Sigmoid colon (tissue), 6 donors: ENCODE measurements at regions not wholly inside any gene's neighbourhood (a gene's known extent, or its start where the extent isn't known, plus 50 kb on each side); places are given as distances from the start of the nearest gene placed in this dataset.
A peak's percentile ranks its signal among the peaks of the same experiment; 100 is the strongest.

Experiments
- DNase-seq: peaks from one replicate; pipeline ENCODE4 v3.0.0-alpha.2; 2019
- H3K27ac ChIP-seq, 4 donors: fragments of 200-600 bp; sonication (generic); one replicate each; pipeline ENCODE4 v1.5.1; 2016 to 2019; ENCODE audit warnings: mild to moderate bottlenecking in 1 of 4
- H3K27me3 ChIP-seq, 3 donors: fragments of 200-600 bp; sonication (generic); one replicate each; pipeline ENCODE4 v1.5.1; 2019; ENCODE audit warnings: mild to moderate bottlenecking in 1 of 3
- H3K36me3 ChIP-seq, 4 donors: fragments of 200-600 bp; sonication (generic); one replicate each; pipeline ENCODE4 v1.5.1; 2016 to 2019
- H3K4me1 ChIP-seq, 4 donors: fragments of 200-600 bp; sonication (generic); one replicate each; pipeline ENCODE4 v1.5.1; 2017 to 2019
- H3K4me3 ChIP-seq, 4 donors: fragments of 200-600 bp; sonication (generic); one replicate each; pipeline ENCODE4 v1.5.1; 2017 to 2019; ENCODE audit warnings: mild to moderate bottlenecking in 2 of 4, moderate library complexity in 1 of 4
- H3K9me3 ChIP-seq, 4 donors: fragments of 200-600 bp in 3 of 4; sonication (generic) in 3 of 4; one replicate each; pipeline versions ENCODE4 v1.5.1 to v1.6.1; 2013 to 2019
- CTCF ChIP-seq, 4 experiments: fragments of 450-650 bp in 3 of 4; fragments of 200-600 bp in 1 of 4; IDR thresholded peaks; one replicate each; pipeline ENCODE4 v1.5.1; 2016 to 2019; ENCODE audit warnings: antibody characterized with exemption in 4 of 4, mild to moderate bottlenecking in 3 of 4, moderate library complexity in 2 of 4
- EP300 ChIP-seq, 4 donors: sonication (generic); formaldehyde crosslinking; IDR thresholded peaks; one replicate each; pipeline ENCODE4 v1.6.1; 2017; ENCODE audit warnings: antibody characterized with exemption in 4 of 4
- POLR2A ChIP-seq, 2 donors: fragments of 450-650 bp; IDR thresholded peaks; one replicate each; pipeline ENCODE4 v1.6.1; 2016; ENCODE audit warnings: antibody characterized with exemption in 2 of 2, mild to moderate bottlenecking in 2 of 2, moderate library complexity in 2 of 2
- POLR2AphosphoS5 ChIP-seq, 4 donors: sonication (generic); formaldehyde crosslinking; IDR thresholded peaks; one replicate each; pipeline ENCODE4 v1.6.1; 2017; ENCODE audit warnings: antibody characterized with exemption in 4 of 4
- WGBS, 2 donors: extraction: QIAGEN DNeasy Blood & Tissue Kit; methylation state at CpG; one replicate each; pipeline ENCODE4 v1.1.7; 2013; 5-methylcytosine and 5-hydroxymethylcytosine counted together
- intact Hi-C: fragments of 100-400 bp; cut with DNase I; formaldehyde crosslinking; loops from one replicate; pipeline ENCODE4 v1.15.1; 2023
- donor health status: healthy with polysubstance abuse.
- donor health status: healthy.

GRCh38 chr4:128521648-128522111, 234.1 kb upstream of the PGRMC2 start:
- DNase-seq = no peak
- Histone ChIP-seq H3K36me3 (no peaks in the 10 kb centered on the region), H3K4me1 (peaks cover 0 to 48% (median 26%) of the 10 kb centered on the region in 4 donors), H3K27ac (peak overlapping the region in 1 of 4 donors; percentile 6), H3K9me3 (no peaks in the 10 kb centered on the region), H3K4me3 (no peak overlapping the region), H3K27me3 (no peaks in the 10 kb centered on the region)
- no peak for TF ChIP-seq POLR2AphosphoS5 (IDR thresholded peaks at IDR 0.05)
- no peak for TF ChIP-seq POLR2A (IDR thresholded peaks at IDR 0.05)
- WGBS, 2 donors = 64 to 79% methylated on average over 4 of the region's 4 CpGs
- intact Hi-C loops = no loop called here

- 74 to 86% methylated on average over 2 of the region's 2 CpGs for WGBS, 2 donors
- no peaks in the 10 kb centered on the region for H3K9me3 ChIP-seq
- TF ChIP-seq EP300 (IDR thresholded peaks at IDR 0.05) = no peak
- peak overlapping the region in 1 of 4 donors; percentile 6 for H3K27ac ChIP-seq
- intact Hi-C loops = no loop called here
- H3K4me3 ChIP-seq = no peak overlapping the region
- peaks cover 0 to 50% (median 26%) of the 10 kb centered on the region in 4 donors for H3K4me1 ChIP-seq
- H3K27me3 ChIP-seq = no peaks in the 10 kb centered on the region
- DNase-seq = no peak
- H3K36me3 ChIP-seq = no peaks in the 10 kb centered on the region
Measured at GRCh38 chr4:128521156-128521555, 233.5 kb upstream of the PGRMC2 start.

- WGBS, 2 donors = 82 to 87% methylated on average over 7 of the region's 7 CpGs
- Histone ChIP-seq H3K4me1 (peaks cover 0 to 32% (median 19%) of the 10 kb centered on the region in 4 donors), H3K36me3 (no peaks in the 10 kb centered on the region), H3K9me3 (no peaks in the 10 kb centered on the region), H3K27me3 (no peaks in the 10 kb centered on the region), H3K27ac (peak overlapping the region in 1 of 4 donors; percentile 34), H3K4me3 (no peak overlapping the region)
- TF ChIP-seq POLR2AphosphoS5 (IDR thresholded peaks at IDR 0.05) (no peak), EP300 (IDR thresholded peaks at IDR 0.05) (no peak), CTCF (IDR thresholded peaks at IDR 0.05) (no peak), POLR2A (IDR thresholded peaks at IDR 0.05) (no peak)
- no peak for DNase-seq
- intact Hi-C loops = no loop called here
Measured at GRCh38 chr4:128519163-128519830, 231.7 kb upstream of the PGRMC2 start.

- H3K36me3 ChIP-seq = no peaks in the 10 kb centered on the region
- H3K27me3 ChIP-seq = no peaks in the 10 kb centered on the region
- H3K9me3 ChIP-seq = no peaks in the 10 kb centered on the region
- TF ChIP-seq EP300 (IDR thresholded peaks at IDR 0.05) (no peak), POLR2A (IDR thresholded peaks at IDR 0.05) (no peak), CTCF (IDR thresholded peaks at IDR 0.05) (no peak), POLR2AphosphoS5 (IDR thresholded peaks at IDR 0.05) (peak; percentile 44 to 73 (median 64))
- peak overlapping the region; percentile 14 to 56 (median 44) for H3K27ac ChIP-seq
- H3K4me1 ChIP-seq = peaks cover 0 to 32% (median 16%) of the 10 kb centered on the region in 4 donors
- no peak overlapping the region for H3K4me3 ChIP-seq
- WGBS, 2 donors = 70 to 77% methylated on average over 5 of the region's 5 CpGs
- peak; percentile 82 for DNase-seq
- intact Hi-C loops = no loop called here
Measured at GRCh38 chr4:128517739-128518510, 230.3 kb upstream of the PGRMC2 start.

GRCh38 chr4:128517096-128517738, 229.6 kb upstream of the PGRMC2 start:
- WGBS, 2 donors = 81 to 84% methylated on average over 4 of the region's 4 CpGs
- Histone ChIP-seq H3K4me3 (no peak overlapping the region), H3K36me3 (no peaks in the 10 kb centered on the region), H3K9me3 (no peaks in the 10 kb centered on the region), H3K27me3 (no peaks in the 10 kb centered on the region), H3K4me1 (peaks cover 0 to 32% (median 16%) of the 10 kb centered on the region in 4 donors), H3K27ac (peak overlapping the region; percentile 14 to 56 (median 44))
- DNase-seq = no peak
- TF ChIP-seq POLR2AphosphoS5 (IDR thresholded peaks at IDR 0.05) = no peak
- TF ChIP-seq EP300 (IDR thresholded peaks at IDR 0.05) = no peak
- TF ChIP-seq POLR2A (IDR thresholded peaks at IDR 0.05) = no peak
- TF ChIP-seq CTCF (IDR thresholded peaks at IDR 0.05) = no peak
- intact Hi-C loops = no loop called here
